ENCODE measurements at regions not wholly inside any gene's neighbourhood (a gene's known extent, or its start where the extent isn't known, plus 50 kb on each side); places are given as distances from the start of the nearest gene placed in this dataset.
"Not testable (repeated sequence)": the region's sequence is repeated elsewhere in the genome, so short reads cannot be mapped to it uniquely, and the experiment has no call there.

GRCh38 chr12:111274777-111275176 is 94.1 kb downstream of the PHETA1 start:
- no peak for DNase-seq (ENCODE audit: low read depth in 2 of 2, low spot score in 1 of 2)

- DNase-seq (ENCODE audit: low read depth in 2 of 2, low spot score in 1 of 2) = no peak
Measured at GRCh38 chr12:111271674-111272418, 97.0 kb downstream of the PHETA1 start.

GRCh38 chr12:111270774-111271173 is 98.1 kb downstream of the PHETA1 start:
- DNase-seq (ENCODE audit: low read depth in 2 of 2, low spot score in 1 of 2) = no peak

GRCh38 chr12:111270239-111270638 is 98.7 kb downstream of the PHETA1 start:
- no peak for DNase-seq (ENCODE audit: low read depth in 2 of 2, low spot score in 1 of 2)

GRCh38 chr12:111269718-111270117 is 99.2 kb downstream of the PHETA1 start:
- DNase-seq (ENCODE audit: low read depth in 2 of 2, low spot score in 1 of 2) = no peak

- DNase-seq (ENCODE audit: low read depth in 2 of 2, low spot score in 1 of 2) = no peak
Measured at GRCh38 chr12:111268738-111269572, 99.9 kb downstream of the PHETA1 start.

- DNase-seq (ENCODE audit: low read depth in 2 of 2, low spot score in 1 of 2) = no peak
Measured at GRCh38 chr12:111267144-111267543, 101.8 kb downstream of the PHETA1 start.

GRCh38 chr12:111261911-111262676 is 106.8 kb downstream of the PHETA1 start:
- no peak for DNase-seq (ENCODE audit: low read depth in 2 of 2, low spot score in 1 of 2)

GRCh38 chr12:111260732-111261131 is 108.2 kb downstream of the PHETA1 start:
- no peak for DNase-seq (ENCODE audit: low read depth in 2 of 2, low spot score in 1 of 2)

- no peak for DNase-seq (ENCODE audit: low read depth in 2 of 2, low spot score in 1 of 2)
Measured at GRCh38 chr12:111259231-111259630, 109.7 kb downstream of the PHETA1 start.

- not testable (repeated sequence) for DNase-seq (ENCODE audit: low read depth in 2 of 2, low spot score in 1 of 2)
Measured at GRCh38 chr12:111258081-111258480, 110.8 kb downstream of the PHETA1 start.

GRCh38 chr12:111257435-111257902 is 111.4 kb downstream of the PHETA1 start:
- DNase-seq (ENCODE audit: low read depth in 2 of 2, low spot score in 1 of 2) = no peak

GRCh38 chr12:111256629-111257434 is 112.1 kb downstream of the PHETA1 start:
- DNase-seq (ENCODE audit: low read depth in 2 of 2, low spot score in 1 of 2) = no peak

- no peak for DNase-seq (ENCODE audit: low read depth in 2 of 2, low spot score in 1 of 2)
Measured at GRCh38 chr12:111255261-111255660, 113.6 kb downstream of the PHETA1 start.

GRCh38 chr12:111254106-111254505 is 114.8 kb downstream of the PHETA1 start:
- no peak for DNase-seq (ENCODE audit: low read depth in 2 of 2, low spot score in 1 of 2)

GRCh38 chr12:111253213-111253612 is 115.7 kb downstream of the PHETA1 start:
- DNase-seq (ENCODE audit: low read depth in 2 of 2, low spot score in 1 of 2) = no peak

- DNase-seq (ENCODE audit: low read depth in 2 of 2, low spot score in 1 of 2) = no peak
Measured at GRCh38 chr12:111251787-111252186, 117.1 kb downstream of the PHETA1 start.

GRCh38 chr12:111251058-111251730 is 117.7 kb downstream of the PHETA1 start:
- no peak for DNase-seq (ENCODE audit: low read depth in 2 of 2, low spot score in 1 of 2)

- no peak for DNase-seq (ENCODE audit: low read depth in 2 of 2, low spot score in 1 of 2)
Measured at GRCh38 chr12:111250251-111250881, 118.5 kb downstream of the PHETA1 start.

GRCh38 chr12:111249757-111250156 is 119.1 kb downstream of the PHETA1 start:
- DNase-seq (ENCODE audit: low read depth in 2 of 2, low spot score in 1 of 2) = no peak

Data from stimulated activated CD8-positive, alpha-beta memory T cell treated with anti-CD3 and anti-CD28 coated beads, Interleukin-4, amount 100 ng/mL, for 1 hour (primary cell).